Upper lobe of left lung (tissue), 4 donors: ENCODE measurements at regions not wholly inside any gene's neighbourhood (a gene's known extent, or its start where the extent isn't known, plus 50 kb on each side); places are given as distances from the start of the nearest gene placed in this dataset.
"Not testable (repeated sequence)": the region's sequence is repeated elsewhere in the genome, so short reads cannot be mapped to it uniquely, and the experiment has no call there.

Experiments
- CTCF ChIP-seq, 6 experiments: fragments of 450-650 bp in 4 of 6; fragments of 200-600 bp in 2 of 6; sonication (generic) in 2 of 6; IDR thresholded peaks; one replicate each; pipeline ENCODE4 v1.5.1; 2016 to 2019; ENCODE audit warnings: antibody characterized with exemption in 6 of 6
- POLR2AphosphoS5 ChIP-seq, 2 donors: sonication (generic); formaldehyde crosslinking; IDR thresholded peaks; one replicate each; pipeline ENCODE4 v1.5.1; 2017; ENCODE audit warnings: antibody characterized with exemption in 2 of 2

- not testable (repeated sequence) for TF ChIP-seq POLR2AphosphoS5, CTCF (IDR thresholded peaks at IDR 0.05)
Observed at GRCh38 chr4:104662269-104662668, 167.6 kb upstream of the CXXC4 start.
